ENCODE measurements at regions not wholly inside any gene's neighbourhood (a gene's known extent, or its start where the extent isn't known, plus 50 kb on each side); places are given as distances from the start of the nearest gene placed in this dataset.

- TF ChIP-seq FOXA1 (IDR thresholded peaks at IDR 0.05) (no peak), FOXA2 (IDR thresholded peaks at IDR 0.05) (no peak), GABPA (IDR thresholded peaks at IDR 0.05 in 1 of 2, conservative IDR thresholded peaks at IDR 0.05 in 1 of 2) (no peak), HNF4A (conservative IDR thresholded peaks at IDR 0.05) (no peak), RXRA (IDR thresholded peaks at IDR 0.05) (no peak)
- TF ChIP-seq, protein P1, sequence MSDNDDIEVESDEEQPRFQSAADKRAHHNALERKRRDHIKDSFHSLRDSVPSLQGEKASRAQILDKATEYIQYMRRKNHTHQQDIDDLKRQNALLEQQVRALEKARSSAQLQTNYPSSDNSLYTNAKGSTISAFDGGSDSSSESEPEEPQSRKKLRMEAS (IDR thresholded peaks at IDR 0.05): no peak
- TF ChIP-seq, protein P2, sequence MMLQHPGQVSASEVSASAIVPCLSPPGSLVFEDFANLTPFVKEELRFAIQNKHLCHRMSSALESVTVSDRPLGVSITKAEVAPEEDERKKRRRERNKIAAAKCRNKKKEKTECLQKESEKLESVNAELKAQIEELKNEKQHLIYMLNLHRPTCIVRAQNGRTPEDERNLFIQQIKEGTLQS (IDR thresholded peaks at IDR 0.05): no peak
- TF ChIP-seq, protein P3, sequence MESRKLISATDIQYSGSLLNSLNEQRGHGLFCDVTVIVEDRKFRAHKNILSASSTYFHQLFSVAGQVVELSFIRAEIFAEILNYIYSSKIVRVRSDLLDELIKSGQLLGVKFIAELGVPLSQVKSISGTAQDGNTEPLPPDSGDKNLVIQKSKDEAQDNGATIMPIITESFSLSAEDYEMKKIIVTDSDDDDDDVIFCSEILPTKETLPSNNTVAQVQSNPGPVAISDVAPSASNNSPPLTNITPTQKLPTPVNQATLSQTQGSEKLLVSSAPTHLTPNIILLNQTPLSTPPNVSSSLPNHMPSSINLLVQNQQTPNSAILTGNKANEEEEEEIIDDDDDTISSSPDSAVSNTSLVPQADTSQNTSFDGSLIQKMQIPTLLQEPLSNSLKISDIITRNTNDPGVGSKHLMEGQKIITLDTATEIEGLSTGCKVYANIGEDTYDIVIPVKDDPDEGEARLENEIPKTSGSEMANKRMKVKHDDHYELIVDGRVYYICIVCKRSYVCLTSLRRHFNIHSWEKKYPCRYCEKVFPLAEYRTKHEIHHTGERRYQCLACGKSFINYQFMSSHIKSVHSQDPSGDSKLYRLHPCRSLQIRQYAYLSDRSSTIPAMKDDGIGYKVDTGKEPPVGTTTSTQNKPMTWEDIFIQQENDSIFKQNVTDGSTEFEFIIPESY (IDR thresholded peaks at IDR 0.05): no peak
- TF ChIP-seq, protein P4, sequence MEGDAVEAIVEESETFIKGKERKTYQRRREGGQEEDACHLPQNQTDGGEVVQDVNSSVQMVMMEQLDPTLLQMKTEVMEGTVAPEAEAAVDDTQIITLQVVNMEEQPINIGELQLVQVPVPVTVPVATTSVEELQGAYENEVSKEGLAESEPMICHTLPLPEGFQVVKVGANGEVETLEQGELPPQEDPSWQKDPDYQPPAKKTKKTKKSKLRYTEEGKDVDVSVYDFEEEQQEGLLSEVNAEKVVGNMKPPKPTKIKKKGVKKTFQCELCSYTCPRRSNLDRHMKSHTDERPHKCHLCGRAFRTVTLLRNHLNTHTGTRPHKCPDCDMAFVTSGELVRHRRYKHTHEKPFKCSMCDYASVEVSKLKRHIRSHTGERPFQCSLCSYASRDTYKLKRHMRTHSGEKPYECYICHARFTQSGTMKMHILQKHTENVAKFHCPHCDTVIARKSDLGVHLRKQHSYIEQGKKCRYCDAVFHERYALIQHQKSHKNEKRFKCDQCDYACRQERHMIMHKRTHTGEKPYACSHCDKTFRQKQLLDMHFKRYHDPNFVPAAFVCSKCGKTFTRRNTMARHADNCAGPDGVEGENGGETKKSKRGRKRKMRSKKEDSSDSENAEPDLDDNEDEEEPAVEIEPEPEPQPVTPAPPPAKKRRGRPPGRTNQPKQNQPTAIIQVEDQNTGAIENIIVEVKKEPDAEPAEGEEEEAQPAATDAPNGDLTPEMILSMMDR (IDR thresholded peaks at IDR 0.05; ENCODE audit: low read depth, low read length, missing input control): no peak
- no peak overlapping the region for H3K9ac ChIP-seq (ENCODE audit: low read depth in 1 of 2, low read length in 2 of 2)
- no peaks in the 10 kb centered on the region for H3K9me3 ChIP-seq (ENCODE audit: control insufficient read depth in 4 of 4, low read length in 3 of 4)
- no peak overlapping the region for H3K4me3 ChIP-seq (ENCODE audit: low read depth in 1 of 3, low read length in 3 of 3)
- DNase-seq (ENCODE audit: low spot score): no peak
- H3K27ac ChIP-seq (ENCODE audit: low read depth in 1 of 2, low read length in 2 of 2): no peak overlapping the region
- no peaks in the 10 kb centered on the region for H3K36me3 ChIP-seq (ENCODE audit: control insufficient read depth in 4 of 4, insufficient read depth in 3 of 4, low read depth in 1 of 4, low read length in 3 of 4)
- H3K4me1 ChIP-seq (ENCODE audit: control insufficient read depth in 4 of 4, insufficient read depth in 4 of 4, low read length in 3 of 4): no peaks in the 10 kb centered on the region
- WGBS: 75% methylated on average over 5 of the region's 5 CpGs
- H3K27me3 ChIP-seq (ENCODE audit: control insufficient read depth in 4 of 4, insufficient read depth in 4 of 4, low read length in 3 of 4): no peaks in the 10 kb centered on the region
These were observed 341.7 kb upstream of the KCNH8 start for GRCh38 chr3:18806633-18807032.

DNA sequence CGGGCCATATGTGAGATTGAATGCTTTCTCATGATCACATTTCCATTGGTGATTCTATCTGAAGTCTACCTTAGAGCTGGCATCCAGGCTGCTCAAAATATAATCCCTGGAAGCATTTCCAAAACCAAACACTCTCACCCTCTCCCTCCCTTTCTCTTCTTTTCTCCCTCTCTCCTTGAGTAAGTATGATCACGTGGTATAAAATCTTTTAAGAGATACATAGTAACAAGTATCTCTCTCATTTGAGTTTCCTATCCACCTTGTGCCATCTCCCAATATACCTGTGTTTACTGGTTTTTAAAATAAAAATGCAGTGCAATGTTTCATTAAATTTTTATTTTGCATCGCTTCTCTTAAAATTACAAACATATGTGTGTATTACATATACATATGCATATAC lies 350.9 kb upstream of the KCNH8 start:
- no peaks in the 10 kb centered on the region for H3K4me1 ChIP-seq (ENCODE audit: control insufficient read depth in 4 of 4, insufficient read depth in 4 of 4, low read length in 3 of 4)

More for the DNA sequence above, 350.9 kb upstream of the KCNH8 start:
- no peaks in the 10 kb centered on the region for H3K36me3 ChIP-seq (ENCODE audit: control insufficient read depth in 4 of 4, insufficient read depth in 3 of 4, low read depth in 1 of 4, low read length in 3 of 4)
- no peak overlapping the region for H3K4me3 ChIP-seq (ENCODE audit: low read depth in 1 of 3, low read length in 3 of 3)
- no peak overlapping the region for H3K27ac ChIP-seq (ENCODE audit: low read depth in 1 of 2, low read length in 2 of 2)
- DNase-seq (ENCODE audit: low spot score): no peak
- no peaks in the 10 kb centered on the region for H3K27me3 ChIP-seq (ENCODE audit: control insufficient read depth in 4 of 4, insufficient read depth in 4 of 4, low read length in 3 of 4)
- TF ChIP-seq SP1 (IDR thresholded peaks at IDR 0.05) (no peak), HNF4A (conservative IDR thresholded peaks at IDR 0.05) (no peak), HNF4G (IDR thresholded peaks at IDR 0.05) (no peak), RXRA (IDR thresholded peaks at IDR 0.05) (no peak), JUND (IDR thresholded peaks at IDR 0.05) (no peak), YY1 (IDR thresholded peaks at IDR 0.05) (no peak), TAF1 (conservative IDR thresholded peaks at IDR 0.05) (no peak), FOXA1 (IDR thresholded peaks at IDR 0.05) (no peak)
- TF ChIP-seq, protein P4 (IDR thresholded peaks at IDR 0.05; ENCODE audit: low read depth, low read length, missing input control): no peak
- TF ChIP-seq, protein P3 (IDR thresholded peaks at IDR 0.05): no peak
- H3K9me3 ChIP-seq (ENCODE audit: control insufficient read depth in 4 of 4, low read length in 3 of 4): no peaks in the 10 kb centered on the region
- 80% methylated on average over 3 of the region's 3 CpGs for WGBS
- no peak overlapping the region for H3K9ac ChIP-seq (ENCODE audit: low read depth in 1 of 2, low read length in 2 of 2)

All from liver (tissue), 8 donors.